ENCODE measurements at regions not wholly inside any gene's neighbourhood (a gene's known extent, or its start where the extent isn't known, plus 50 kb on each side); places are given as distances from the start of the nearest gene placed in this dataset.

GRCh38 chr16:8459085-8459733 is 131.1 kb downstream of the TMEM114 start:
- Mint-ChIP-seq H3K4me1 (ENCODE audit: low read depth, unreplicated experiment) (no peaks in the 10 kb centered on the region), H3K36me3 (ENCODE audit: unreplicated experiment) (no peaks in the 10 kb centered on the region)
- DNase-seq = no peak

DNA sequence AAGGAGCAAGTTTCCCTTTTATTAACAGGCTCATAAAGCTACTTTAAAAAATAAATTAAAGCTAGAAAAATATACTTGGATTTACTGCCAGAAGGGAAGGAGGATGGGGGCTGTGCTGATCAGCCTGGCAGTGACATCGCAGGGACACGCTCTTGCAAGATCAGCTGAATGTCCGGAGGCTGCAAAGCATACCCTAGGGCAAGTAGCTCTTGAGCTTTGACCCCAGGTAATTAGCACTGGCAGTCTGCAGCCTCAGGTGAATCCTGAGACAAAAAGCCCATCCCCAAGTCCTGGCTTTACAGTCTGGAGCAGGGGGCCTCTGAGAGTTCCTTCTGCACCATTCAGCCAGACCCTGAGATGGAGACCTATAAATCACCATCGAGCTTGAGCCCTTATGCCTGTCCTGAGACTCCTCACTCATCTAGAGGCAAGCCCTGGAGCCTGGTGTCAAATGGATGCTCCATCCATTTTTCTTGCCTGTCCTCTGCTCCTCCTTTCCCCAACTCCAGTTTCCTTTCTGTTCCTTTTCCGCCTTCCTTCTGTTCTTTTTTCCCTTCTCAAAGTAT is 131.7 kb downstream of the TMEM114 start:
- H3K4me3 Mint-ChIP-seq (ENCODE audit: unreplicated experiment) = no peak overlapping the region
- TF ChIP-seq CTCF (IDR thresholded peaks at IDR 0.05; ENCODE audit: partially characterized antibody, unreplicated experiment) = no peak
- no peaks in the 10 kb centered on the region for H3K36me3 Mint-ChIP-seq (ENCODE audit: unreplicated experiment)
- no peak overlapping the region for H3K27ac Mint-ChIP-seq (ENCODE audit: unreplicated experiment)
- DNase-seq = no peak
- H3K9me3 Mint-ChIP-seq (ENCODE audit: unreplicated experiment) = peaks cover 6% of the 10 kb centered on the region
- peaks cover 7% of the 10 kb centered on the region for H3K27me3 Mint-ChIP-seq (ENCODE audit: unreplicated experiment)
- no peaks in the 10 kb centered on the region for H3K4me1 Mint-ChIP-seq (ENCODE audit: low read depth, unreplicated experiment)

More at GRCh38 chr16:8459085-8459733, 131.1 kb downstream of the TMEM114 start:
- no peak overlapping the region for H3K27ac Mint-ChIP-seq (ENCODE audit: unreplicated experiment)
- no peak overlapping the region for H3K4me3 Mint-ChIP-seq (ENCODE audit: unreplicated experiment)
- TF ChIP-seq CTCF (IDR thresholded peaks at IDR 0.05; ENCODE audit: partially characterized antibody, unreplicated experiment) = no peak
- H3K27me3 Mint-ChIP-seq (ENCODE audit: unreplicated experiment) = peaks cover 6% of the 10 kb centered on the region
- peaks cover 6% of the 10 kb centered on the region for H3K9me3 Mint-ChIP-seq (ENCODE audit: unreplicated experiment)

DNA sequence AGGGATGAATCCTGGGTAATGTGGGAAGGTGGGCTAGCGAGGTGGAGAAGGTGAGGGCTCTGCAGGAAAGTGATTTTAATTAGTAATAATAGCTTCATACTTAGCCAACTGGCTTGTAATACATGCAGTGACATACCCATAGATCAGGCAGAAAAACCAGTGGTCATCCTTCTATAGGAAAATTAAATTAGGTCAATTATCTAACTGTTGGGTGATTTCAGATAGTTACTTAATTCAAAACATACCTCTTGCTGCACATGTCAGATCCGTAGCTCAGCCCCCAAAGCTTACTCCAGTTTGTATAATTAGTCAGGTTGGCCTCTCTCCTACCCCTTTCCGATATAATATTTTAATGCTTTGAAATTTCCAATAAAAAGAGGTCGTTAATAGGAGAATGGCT is 137.0 kb downstream of the TMEM114 start:
- no peak for DNase-seq
- peaks cover 4% of the 10 kb centered on the region for H3K9me3 Mint-ChIP-seq (ENCODE audit: unreplicated experiment)
- H3K36me3 Mint-ChIP-seq (ENCODE audit: unreplicated experiment) = no peaks in the 10 kb centered on the region
- peaks cover 3% of the 10 kb centered on the region for H3K27me3 Mint-ChIP-seq (ENCODE audit: unreplicated experiment)
- H3K27ac Mint-ChIP-seq (ENCODE audit: unreplicated experiment) = no peak overlapping the region
- no peak for TF ChIP-seq CTCF (IDR thresholded peaks at IDR 0.05; ENCODE audit: partially characterized antibody, unreplicated experiment)
- H3K4me1 Mint-ChIP-seq (ENCODE audit: low read depth, unreplicated experiment) = no peaks in the 10 kb centered on the region
- H3K4me3 Mint-ChIP-seq (ENCODE audit: unreplicated experiment) = no peak overlapping the region

DNA sequence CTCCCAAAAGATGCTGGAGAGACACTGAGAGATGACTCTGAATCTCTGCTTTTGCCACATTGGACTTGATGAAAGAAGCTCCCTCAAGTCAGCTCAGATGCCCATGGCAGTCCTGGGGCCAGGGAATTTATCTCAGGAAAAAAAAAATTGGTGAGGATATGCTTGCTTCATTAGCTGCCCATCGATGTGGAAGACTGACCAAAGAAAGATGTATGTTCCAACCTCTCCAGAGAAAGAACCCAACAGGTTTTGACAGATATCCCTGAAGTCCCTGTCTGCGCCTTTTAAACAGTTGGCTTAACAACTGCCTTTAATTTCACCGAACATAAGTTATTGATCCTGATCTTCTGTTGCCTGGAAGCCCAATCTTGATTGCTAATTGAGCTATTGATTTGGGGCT is 137.4 kb downstream of the TMEM114 start:
- TF ChIP-seq CTCF (IDR thresholded peaks at IDR 0.05; ENCODE audit: partially characterized antibody, unreplicated experiment) = no peak
- Mint-ChIP-seq H3K4me3 (ENCODE audit: unreplicated experiment) (no peak overlapping the region), H3K27ac (ENCODE audit: unreplicated experiment) (no peak overlapping the region), H3K36me3 (ENCODE audit: unreplicated experiment) (no peaks in the 10 kb centered on the region), H3K9me3 (ENCODE audit: unreplicated experiment) (peaks cover 4% of the 10 kb centered on the region), H3K27me3 (ENCODE audit: unreplicated experiment) (peaks cover 3% of the 10 kb centered on the region), H3K4me1 (ENCODE audit: low read depth, unreplicated experiment) (no peaks in the 10 kb centered on the region)
- no peak for DNase-seq

DNA sequence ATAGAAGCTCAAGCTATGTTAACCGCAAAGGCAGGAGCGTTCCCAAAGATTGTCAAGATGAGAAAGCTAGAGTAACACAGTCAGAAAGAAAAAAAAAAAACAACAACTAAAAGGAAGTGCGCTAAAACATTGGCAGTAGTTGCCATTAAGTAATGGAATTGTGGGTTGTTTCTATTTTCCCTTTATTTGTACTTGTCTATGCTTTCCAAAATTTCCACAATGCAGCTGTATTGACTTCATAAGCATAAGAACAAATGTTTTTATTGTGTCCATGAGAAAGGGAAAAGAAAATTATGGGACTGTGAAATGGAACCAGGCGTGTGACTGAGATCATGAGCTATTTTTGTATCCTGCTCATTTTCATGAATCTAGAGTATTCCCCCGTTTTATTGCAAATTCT is 153.4 kb downstream of the TMEM114 start:
- no peak for DNase-seq
- H3K9me3 Mint-ChIP-seq (ENCODE audit: unreplicated experiment) = peaks cover 10% of the 10 kb centered on the region
- no peak overlapping the region for H3K27ac Mint-ChIP-seq (ENCODE audit: unreplicated experiment)
- H3K4me1 Mint-ChIP-seq (ENCODE audit: low read depth, unreplicated experiment) = no peaks in the 10 kb centered on the region
- no peak for TF ChIP-seq CTCF (IDR thresholded peaks at IDR 0.05; ENCODE audit: partially characterized antibody, unreplicated experiment)
- no peaks in the 10 kb centered on the region for H3K27me3 Mint-ChIP-seq (ENCODE audit: unreplicated experiment)
- H3K4me3 Mint-ChIP-seq (ENCODE audit: unreplicated experiment) = no peak overlapping the region
- H3K36me3 Mint-ChIP-seq (ENCODE audit: unreplicated experiment) = peaks cover 3% of the 10 kb centered on the region

Data from glutamatergic neuron (in vitro differentiated cells).